Hypothalamus (tissue), 51 donors: ENCODE measurements at regions not wholly inside any gene's neighbourhood (a gene's known extent, or its start where the extent isn't known, plus 50 kb on each side); places are given as distances from the start of the nearest gene placed in this dataset.

Experiments used
- DNase-seq, 51 donors: peaks; one replicate each; lab custom pipeline; 2025; lab: John Stamatoyannopoulos, UW

GRCh38 chr11:19349340-19350025 lies 108.7 kb upstream of the E2F8 start:
- DNase-seq = peak in 33 of 51 donors; percentile 9 to 73 (median 46)

GRCh38 chr11:19347911-19348310 lies 107.2 kb upstream of the E2F8 start:
- no peak for DNase-seq

GRCh38 chr11:19345848-19346681 lies 105.3 kb upstream of the E2F8 start:
- peak in 45 of 51 donors; percentile 7 to 83 (median 51) for DNase-seq

GRCh38 chr11:19345519-19345847 lies 104.7 kb upstream of the E2F8 start:
- DNase-seq = peak in 31 of 51 donors; percentile 16 to 70 (median 45)

- peak in 50 of 51 donors; percentile 21 to 84 (median 66) for DNase-seq
Observed at GRCh38 chr11:19344661-19345518, 104.1 kb upstream of the E2F8 start.

- DNase-seq = no peak
Observed at GRCh38 chr11:19342036-19342435, 101.3 kb upstream of the E2F8 start.

GRCh38 chr11:19338375-19338774 lies 97.6 kb upstream of the E2F8 start:
- no peak for DNase-seq

- no peak for DNase-seq
Observed at GRCh38 chr11:19337779-19338178, 97.0 kb upstream of the E2F8 start.

GRCh38 chr11:19336331-19336730 lies 95.6 kb upstream of the E2F8 start:
- DNase-seq = no peak

- no peak for DNase-seq
Observed at GRCh38 chr11:19332476-19332875, 91.7 kb upstream of the E2F8 start.

- DNase-seq = no peak
Observed at GRCh38 chr11:19330416-19330815, 89.7 kb upstream of the E2F8 start.

- no peak for DNase-seq
Observed at GRCh38 chr11:19329970-19330369, 89.2 kb upstream of the E2F8 start.

GRCh38 chr11:19328586-19329311 lies 88.0 kb upstream of the E2F8 start:
- no peak for DNase-seq

- no peak for DNase-seq
Observed at GRCh38 chr11:19327280-19327679, 86.5 kb upstream of the E2F8 start.

- DNase-seq = no peak
Observed at GRCh38 chr11:19326499-19326898, 85.8 kb upstream of the E2F8 start.

GRCh38 chr11:19323502-19323901 lies 82.8 kb upstream of the E2F8 start:
- no peak for DNase-seq

- no peak for DNase-seq
Observed at GRCh38 chr11:19321351-19321750, 80.6 kb upstream of the E2F8 start.

- DNase-seq = peak in 1 of 51 donors; percentile 14
Observed at GRCh38 chr11:19320827-19321226, 80.1 kb upstream of the E2F8 start.

GRCh38 chr11:19316434-19316833 lies 75.7 kb upstream of the E2F8 start:
- DNase-seq = peak in 31 of 51 donors; percentile 3 to 65 (median 24)

GRCh38 chr11:19315511-19315910 lies 74.8 kb upstream of the E2F8 start:
- DNase-seq = no peak
